ENCODE measurements at regions not wholly inside any gene's neighbourhood (a gene's known extent, or its start where the extent isn't known, plus 50 kb on each side); places are given as distances from the start of the nearest gene placed in this dataset.

- DNase-seq (ENCODE audit: low read depth in 2 of 2): no peak
Measured at GRCh38 chr2:128577141-128577930, 258.7 kb upstream of the HS6ST1 start.

DNA sequence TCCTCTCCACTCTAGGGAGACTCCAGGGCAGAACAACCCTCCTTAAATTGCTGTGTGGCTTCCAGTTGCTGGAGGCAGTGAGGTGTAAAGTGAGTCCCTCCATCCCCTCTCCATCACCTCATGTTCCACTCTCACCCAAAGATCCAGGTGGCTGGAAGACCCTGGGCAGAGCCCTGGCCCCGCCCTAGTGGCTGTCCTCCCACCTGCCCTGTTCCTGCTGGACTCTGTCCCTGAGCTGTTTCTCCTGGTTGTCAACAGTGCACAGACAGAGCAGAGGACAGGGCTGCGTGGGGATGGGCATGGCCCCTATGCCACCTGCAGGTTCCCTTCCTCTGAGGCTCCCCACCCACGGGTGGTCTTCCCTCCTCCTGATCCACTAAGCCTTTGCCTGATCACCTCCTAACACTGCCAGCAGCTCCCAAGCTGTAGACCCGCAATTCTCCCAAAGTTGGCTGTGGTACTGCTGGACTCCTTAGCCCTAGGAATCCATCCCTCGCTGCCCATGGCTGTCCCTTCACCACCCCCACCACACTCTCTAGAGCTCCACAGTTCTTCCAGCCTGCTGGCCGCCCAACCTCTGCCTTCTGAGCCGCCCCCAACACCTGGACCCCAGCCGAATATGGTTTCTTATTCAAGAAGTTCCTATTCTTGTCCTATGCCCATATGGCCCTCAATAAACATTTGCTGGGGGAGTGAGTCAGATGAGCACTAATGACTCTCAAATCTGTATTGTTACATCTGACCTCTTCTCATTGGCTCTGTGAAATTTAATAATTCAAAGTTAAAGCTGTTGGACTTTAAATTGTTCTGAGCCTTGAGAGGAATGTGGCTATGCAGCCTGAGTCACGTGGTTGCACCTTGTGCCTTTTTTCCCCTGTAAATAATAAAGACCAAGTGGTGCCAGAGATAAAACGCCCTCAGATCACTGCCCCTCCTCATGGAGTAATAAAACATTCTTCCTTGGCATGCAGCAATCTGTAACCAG lies 260.0 kb upstream of the HS6ST1 start:
- DNase-seq (ENCODE audit: low read depth in 2 of 2): no peak

DNA sequence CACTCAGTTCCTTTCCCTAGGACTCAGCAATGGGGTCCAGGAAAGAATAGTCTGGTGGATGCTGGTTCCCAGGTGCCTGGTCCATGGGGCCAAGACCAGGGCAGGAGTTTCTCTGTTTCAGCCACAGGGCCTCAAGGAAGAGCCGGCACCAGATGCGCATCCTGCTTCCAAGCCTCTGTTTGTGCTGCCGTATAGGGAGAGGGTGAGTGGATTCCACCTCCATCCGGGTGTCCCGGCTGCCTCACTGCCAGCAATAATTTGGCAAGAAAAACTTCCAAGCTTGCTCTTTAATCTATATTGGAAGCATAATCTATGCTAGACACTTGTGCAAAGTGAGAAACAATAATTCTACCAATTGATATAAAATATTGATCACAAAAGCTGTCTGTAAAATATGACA lies 261.2 kb upstream of the HS6ST1 start:
- no peak for DNase-seq (ENCODE audit: low read depth in 2 of 2)

- DNase-seq (ENCODE audit: low read depth in 2 of 2): no peak
Measured at GRCh38 chr2:128580988-128581848, 262.6 kb upstream of the HS6ST1 start.

GRCh38 chr2:128581849-128582244 lies 263.2 kb upstream of the HS6ST1 start:
- no peak for DNase-seq (ENCODE audit: low read depth in 2 of 2)

GRCh38 chr2:128584296-128584890 lies 265.7 kb upstream of the HS6ST1 start:
- no peak for DNase-seq (ENCODE audit: low read depth in 2 of 2)

DNA sequence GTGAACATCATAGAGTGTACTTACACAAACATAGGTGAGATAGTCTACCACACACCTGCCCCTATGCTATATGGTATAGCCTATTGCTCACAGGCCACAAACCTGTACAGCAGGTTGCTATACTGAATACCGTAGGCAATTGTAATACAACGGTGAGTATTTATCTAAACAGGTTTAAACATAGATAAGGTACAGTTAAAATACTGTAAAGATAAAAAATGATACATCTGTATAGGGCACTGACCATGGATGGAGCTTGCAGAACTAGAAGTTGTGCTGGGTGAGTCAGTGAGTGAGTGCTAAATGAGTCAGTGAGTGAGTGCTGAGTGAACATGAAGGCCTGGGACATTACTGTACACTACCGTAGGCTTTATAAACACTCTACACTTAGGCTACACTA lies 267.0 kb upstream of the HS6ST1 start:
- no peak for DNase-seq (ENCODE audit: low read depth in 2 of 2)

GRCh38 chr2:128589681-128590080 lies 271.0 kb upstream of the HS6ST1 start:
- no peak for DNase-seq (ENCODE audit: low read depth in 2 of 2)

GRCh38 chr2:128590309-128591021 lies 271.8 kb upstream of the HS6ST1 start:
- DNase-seq (ENCODE audit: low read depth in 2 of 2): no peak

- DNase-seq (ENCODE audit: low read depth in 2 of 2): no peak
Measured at GRCh38 chr2:128591022-128591860, 272.6 kb upstream of the HS6ST1 start.

DNA sequence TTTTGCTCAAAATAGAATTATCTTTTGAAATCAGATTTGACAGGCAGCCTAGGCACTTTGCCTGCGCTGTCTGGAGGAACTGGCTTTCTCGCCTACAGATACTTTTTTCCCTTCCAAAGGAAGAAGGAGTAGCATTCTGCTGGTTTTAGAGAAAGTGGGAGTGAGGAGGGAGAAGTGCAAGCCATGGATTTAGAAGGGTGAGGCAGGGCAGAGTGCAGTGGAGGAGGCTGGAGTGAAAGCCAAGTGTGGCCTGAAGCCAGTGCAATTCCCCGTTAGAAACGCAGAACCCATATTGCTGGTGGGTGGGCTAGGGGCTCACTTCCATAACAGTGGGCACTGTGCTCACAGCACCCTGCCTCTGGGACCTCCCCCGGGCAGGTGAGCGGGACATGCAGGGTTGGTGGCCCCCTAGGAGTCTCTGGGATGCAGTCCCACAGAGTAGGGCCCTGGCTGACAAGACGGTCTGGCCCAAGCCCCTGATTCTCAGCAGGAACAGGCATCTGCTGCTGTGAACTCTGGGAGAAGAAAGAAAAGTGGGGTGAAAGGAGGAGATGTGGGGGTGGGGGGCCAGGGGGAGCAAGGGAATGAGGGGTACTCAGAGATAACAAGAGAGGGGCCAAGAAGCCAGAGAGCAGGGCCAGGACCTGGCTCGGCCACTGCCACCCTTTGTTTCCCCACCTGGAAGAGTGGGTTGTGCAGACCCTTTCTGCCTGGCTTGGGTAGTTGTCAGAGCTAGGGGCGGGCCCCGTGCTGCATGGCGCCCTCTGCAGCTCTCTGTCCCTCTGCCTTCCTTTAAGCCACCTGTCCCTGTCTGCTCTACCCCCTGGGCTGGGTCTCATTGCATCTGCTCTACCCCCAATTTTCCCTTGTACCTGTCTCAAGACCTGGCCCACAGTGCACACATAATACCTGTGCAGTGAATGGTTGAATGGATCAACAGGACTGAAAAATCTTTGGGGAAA lies 273.5 kb upstream of the HS6ST1 start:
- DNase-seq (ENCODE audit: low read depth in 2 of 2): no peak

DNA sequence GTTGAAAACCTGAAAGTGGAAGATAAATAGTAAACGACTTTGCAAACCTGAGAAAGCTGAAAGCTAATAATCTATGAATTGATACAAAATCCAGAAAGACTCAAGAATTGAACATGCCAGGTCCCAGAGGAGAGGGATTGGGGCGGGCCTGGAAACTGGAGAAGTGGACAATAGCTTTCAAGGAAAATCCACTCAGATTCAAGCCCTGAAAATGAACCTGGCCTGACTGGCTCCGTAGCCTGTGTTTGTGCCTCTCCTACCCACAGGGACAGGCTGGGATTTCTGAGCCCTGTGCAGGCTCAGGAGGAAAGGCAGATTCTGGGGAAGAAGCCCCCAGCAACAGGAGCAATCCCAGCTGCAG lies 274.8 kb upstream of the HS6ST1 start:
- DNase-seq (ENCODE audit: low read depth in 2 of 2): no peak

DNA sequence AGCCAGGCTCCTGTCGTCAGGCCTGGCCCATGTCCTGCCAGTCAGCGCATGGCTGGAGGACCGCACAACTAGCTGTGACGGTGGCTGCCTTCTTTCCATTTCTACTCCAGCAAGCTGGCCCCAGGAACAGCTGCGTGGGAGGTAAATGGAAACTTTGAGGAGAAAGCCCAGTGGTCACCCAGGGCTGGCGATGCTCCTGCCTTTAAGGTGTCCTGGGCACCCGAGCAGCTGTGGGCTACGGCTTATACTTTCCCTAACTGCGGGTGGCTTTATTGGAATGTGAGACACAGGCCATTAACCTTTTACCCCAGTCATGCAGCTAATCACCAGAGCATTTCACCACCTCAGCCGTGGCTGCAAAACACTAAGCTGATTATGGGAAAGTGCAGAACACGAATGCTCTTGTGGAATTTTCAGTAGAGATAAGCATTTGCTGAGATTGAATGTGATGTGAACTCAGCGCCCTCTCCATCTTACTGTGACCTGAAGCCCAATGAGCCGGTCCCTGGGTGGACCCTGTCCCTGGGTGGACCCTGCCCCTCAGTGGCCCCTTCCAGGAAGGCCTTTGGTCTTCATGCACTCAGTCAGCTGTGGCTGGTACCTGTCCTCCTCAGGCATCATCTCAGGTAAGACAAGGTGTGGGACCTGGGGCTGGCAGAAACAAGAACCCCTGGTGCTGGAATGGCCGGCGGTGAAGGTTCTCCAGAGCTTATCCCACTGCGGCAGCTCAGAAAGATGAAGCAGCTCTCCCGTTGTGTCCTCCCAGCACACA lies 275.4 kb upstream of the HS6ST1 start:
- DNase-seq (ENCODE audit: low read depth in 2 of 2): no peak

DNA sequence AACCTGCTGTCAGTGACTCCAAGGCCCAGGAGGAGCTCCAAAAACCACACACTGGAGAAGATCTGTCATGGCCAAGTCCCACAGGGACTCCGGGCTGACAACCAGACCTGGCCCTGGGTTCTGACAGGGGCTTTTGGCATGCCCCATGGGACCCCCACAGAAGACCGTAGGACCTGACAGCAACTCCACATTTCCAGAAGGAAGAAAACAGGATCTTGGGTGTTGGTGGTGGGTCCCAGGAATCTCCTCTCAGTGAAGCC lies 275.9 kb upstream of the HS6ST1 start:
- no peak for DNase-seq (ENCODE audit: low read depth in 2 of 2)

DNA sequence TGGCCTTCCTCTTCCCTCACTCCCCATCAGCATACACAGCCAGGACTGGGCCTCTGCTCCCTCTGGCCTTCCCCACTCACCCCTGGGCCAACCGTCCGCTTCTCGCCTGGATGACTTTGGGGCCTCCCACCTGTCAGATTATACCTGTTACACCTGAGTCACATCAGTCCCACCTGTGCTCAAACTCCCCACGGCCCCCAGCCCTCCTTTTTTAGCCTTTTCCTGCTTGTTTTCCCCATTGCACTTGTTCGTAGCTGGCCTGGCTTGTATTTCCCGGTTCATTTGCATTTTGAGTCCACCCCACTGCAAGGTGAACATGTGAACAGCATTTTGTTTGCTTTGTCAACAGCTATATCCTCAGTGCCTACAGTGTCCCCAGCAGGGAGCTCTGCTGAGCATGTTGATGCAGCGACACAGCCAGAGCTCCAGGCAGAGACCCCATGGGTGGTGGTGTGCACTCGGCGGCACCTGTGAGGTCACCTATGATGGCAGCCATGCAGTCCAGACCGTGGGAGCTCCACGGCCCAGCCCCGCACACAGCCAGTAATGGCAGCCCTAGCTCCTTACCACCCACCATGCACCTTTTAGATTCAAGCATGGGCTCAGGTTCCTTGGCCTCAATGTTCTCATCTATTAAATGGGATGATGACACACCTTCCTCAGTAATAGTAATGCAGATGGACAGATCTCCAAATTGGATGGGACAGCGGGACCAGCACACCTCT lies 276.4 kb upstream of the HS6ST1 start:
- DNase-seq (ENCODE audit: low read depth in 2 of 2): no peak

GRCh38 chr2:128595763-128596395 lies 277.2 kb upstream of the HS6ST1 start:
- no peak for DNase-seq (ENCODE audit: low read depth in 2 of 2)
